ENCODE measurements at regions not wholly inside any gene's neighbourhood (a gene's known extent, or its start where the extent isn't known, plus 50 kb on each side); places are given as distances from the start of the nearest gene placed in this dataset.

DNA sequence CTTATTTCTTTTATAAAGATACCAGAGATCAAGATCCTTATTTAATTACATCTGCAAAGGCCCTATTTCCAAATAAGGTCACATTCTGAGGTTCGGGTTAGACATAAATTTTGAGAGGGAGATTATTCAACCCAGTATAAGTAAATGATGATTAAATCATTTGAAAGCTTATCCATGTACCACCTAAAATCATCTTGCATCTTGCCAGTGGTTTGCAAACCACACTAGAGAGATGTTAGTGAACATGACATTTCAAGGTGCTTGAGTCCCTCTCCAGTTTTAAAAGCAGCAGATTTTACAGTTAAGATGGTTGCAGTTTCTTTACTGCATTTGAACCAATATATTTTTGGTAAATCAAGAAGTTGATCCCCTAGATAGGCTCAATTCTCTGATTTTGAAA, 49.9 kb upstream of the TMPO start:
- Histone ChIP-seq H4K20me1 (replicated peaks; ENCODE audit: control insufficient read depth, insufficient read depth, low read length) (no peaks in the 10 kb centered on the region), H3K27ac (ENCODE audit: extremely low read depth, low read depth, low read length) (no peak overlapping the region), H3K4me2 (ENCODE audit: insufficient read depth, low read length) (no peak overlapping the region), H3K9me1 (ENCODE audit: control insufficient read depth, insufficient read depth, low read length) (no peaks in the 10 kb centered on the region), H3K9me3 (replicated peaks; ENCODE audit: control insufficient read depth, insufficient read depth, low read depth, low read length) (no peaks in the 10 kb centered on the region), H3K27me3 (ENCODE audit: control insufficient read depth in 2 of 2, insufficient read depth in 2 of 2, low read length in 2 of 2) (peaks cover 9 to 21% of the 10 kb centered on the region in 2 experiments), H3K36me3 (ENCODE audit: control insufficient read depth, insufficient read depth, low read length) (no peaks in the 10 kb centered on the region), H3K4me1 (replicated peaks in 1 of 2; ENCODE audit: control insufficient read depth in 2 of 2, insufficient read depth in 2 of 2, low read length in 2 of 2) (no peaks in the 10 kb centered on the region), H2AFZ (ENCODE audit: low read depth, low read length) (no peak overlapping the region), H3K9ac (ENCODE audit: insufficient read depth in 1 of 2, low read depth in 2 of 2, low read length in 2 of 2) (no peak overlapping the region), H3K4me3 (no peak overlapping the region), H3K79me2 (ENCODE audit: control insufficient read depth, insufficient read depth, low read length) (no peaks in the 10 kb centered on the region)
- ChIA-PET CTCF (ENCODE audit: low intra/inter-chr PET ratio) (interaction anchor here (0.6 kb wide), 1 partner anchor 37 kb away, joined by 3 read pairs; no protein-coding TSS in a partner anchor), POLR2A (no interaction called here)
- DNase-seq (ENCODE audit: extremely low read depth in 1 of 4, low spot score in 3 of 4) (no peak), FAIRE-seq (no peak), ATAC-seq (no peak)
- WGBS (ENCODE audit: insufficient coverage, low coverage, missing lambda C conversion rate): 0% methylated on average over 1 of the region's 1 CpG
- BruUV-seq (replicated peaks): no TSS peak
- TF ChIP-seq ZNF165 (CRISPR knock-in tag; IDR thresholded peaks at IDR 0.05; ENCODE audit: borderline replicate concordance): no peak
- TF ChIP-seq SMC3 (conservative IDR thresholded peaks at IDR 0.05; ENCODE audit: insufficient read depth, low read depth, low read length): no peak
- no peak for TF ChIP-seq ZNF609 (CRISPR knock-in tag; IDR thresholded peaks at IDR 0.05; ENCODE audit: borderline replicate concordance)
- no peak for TF ChIP-seq RFX1 (IDR thresholded peaks at IDR 0.05)
- no peak for TF ChIP-seq NR3C1 (CRISPR knock-in tag; IDR thresholded peaks at IDR 0.05)
- TF ChIP-seq RBM17 (IDR thresholded peaks at IDR 0.05; ENCODE audit: borderline replicate concordance, low read depth, low read length): no peak
- TF ChIP-seq CTCFL (IDR thresholded peaks at IDR 0.05; ENCODE audit: borderline replicate concordance, insufficient read depth, low read depth, low read length, poor library complexity, severe bottlenecking): no peak
- TF ChIP-seq, protein P1, sequence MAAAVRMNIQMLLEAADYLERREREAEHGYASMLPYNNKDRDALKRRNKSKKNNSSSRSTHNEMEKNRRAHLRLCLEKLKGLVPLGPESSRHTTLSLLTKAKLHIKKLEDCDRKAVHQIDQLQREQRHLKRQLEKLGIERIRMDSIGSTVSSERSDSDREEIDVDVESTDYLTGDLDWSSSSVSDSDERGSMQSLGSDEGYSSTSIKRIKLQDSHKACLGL (CRISPR knock-in tag; IDR thresholded peaks at IDR 0.05; ENCODE audit: borderline replicate concordance, poor library complexity, severe bottlenecking): no peak
- no peak for TF ChIP-seq ZNF766 (CRISPR knock-in tag; conservative IDR thresholded peaks at IDR 0.05)
- TF ChIP-seq ZSCAN29 (IDR thresholded peaks at IDR 0.05): no peak
- TF ChIP-seq KAT7 (CRISPR knock-in tag; IDR thresholded peaks at IDR 0.05; ENCODE audit: borderline replicate concordance): no peak
- no peak for TF ChIP-seq HNRNPK (IDR thresholded peaks at IDR 0.05; ENCODE audit: low read depth, low read length, poor library complexity, severe bottlenecking)
- no peak for TF ChIP-seq FOXA3 (CRISPR knock-in tag; conservative IDR thresholded peaks at IDR 0.05 in 1 of 2, IDR thresholded peaks at IDR 0.05 in 1 of 2)
- intact Hi-C loops (cut with micrococcal nuclease) (no loop called here), in situ Hi-C loops (cut with MboI) (no loop called here)

All from K562 (cell line).